Stimulated activated CD8-positive, alpha-beta memory T cell treated with anti-CD3 and anti-CD28 coated beads, Interleukin-12 subunit alpha, Interleukin-12 subunit beta, amount 100 ng/mL, for 4 hours (primary cell): ENCODE measurements at regions not wholly inside any gene's neighbourhood (a gene's known extent, or its start where the extent isn't known, plus 50 kb on each side); places are given as distances from the start of the nearest gene placed in this dataset.
"Not testable (repeated sequence)": the region's sequence is repeated elsewhere in the genome, so short reads cannot be mapped to it uniquely, and the experiment has no call there.

ENCODE experiments used
- DNase-seq: peaks from one replicate; pipeline ENCODE4 v3.0.0-alpha.2; 2020; ENCODE audit warnings: low read depth

DNA sequence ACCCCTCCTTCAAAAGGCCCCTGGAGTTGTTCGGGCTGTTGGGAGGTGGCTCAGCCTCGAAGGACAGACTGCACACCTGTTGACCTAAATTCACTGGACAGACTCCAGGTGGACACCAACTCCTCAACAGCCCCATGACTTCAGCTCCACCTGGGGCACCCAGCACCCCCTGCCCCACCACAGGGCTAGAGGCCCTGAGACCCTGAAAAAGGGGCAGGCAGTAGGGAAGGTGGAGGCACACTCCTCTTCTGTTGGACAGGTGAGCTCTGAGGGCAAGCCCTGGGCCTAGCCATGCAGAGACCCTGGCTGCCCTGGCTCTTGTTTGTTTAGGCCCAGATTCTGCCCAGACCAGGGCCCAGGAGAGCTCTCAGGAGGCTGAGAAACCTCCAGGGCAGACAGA, 409.7 kb upstream of the CAMK1G start:
- not testable (repeated sequence) for DNase-seq

DNA sequence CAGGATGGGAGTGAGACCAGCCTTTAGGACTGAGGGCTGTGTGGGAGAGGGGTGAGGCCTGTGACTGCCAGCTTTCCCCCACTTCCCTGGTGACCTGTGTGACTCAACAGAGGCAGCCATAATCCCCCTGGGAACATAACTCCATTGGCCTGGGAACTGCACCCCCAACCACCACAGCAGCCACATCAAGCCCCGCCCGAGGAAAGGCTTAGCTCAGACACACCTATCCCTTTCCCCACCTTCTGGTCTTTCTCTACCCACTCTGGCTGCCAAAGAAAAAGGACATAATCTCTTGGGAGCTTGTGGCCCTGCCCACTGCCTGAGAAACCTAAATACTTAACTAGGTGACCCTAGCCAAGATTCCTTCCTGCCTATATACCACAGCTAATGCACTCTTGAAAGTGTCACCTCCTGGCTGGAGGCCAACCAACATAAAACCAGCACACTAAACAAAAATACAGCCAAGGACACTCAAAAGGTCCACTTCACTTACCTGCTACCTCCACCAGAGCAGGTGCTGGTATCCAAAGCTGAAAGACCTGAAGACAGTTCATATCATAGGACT, 406.6 kb upstream of the CAMK1G start:
- no peak for DNase-seq

DNA sequence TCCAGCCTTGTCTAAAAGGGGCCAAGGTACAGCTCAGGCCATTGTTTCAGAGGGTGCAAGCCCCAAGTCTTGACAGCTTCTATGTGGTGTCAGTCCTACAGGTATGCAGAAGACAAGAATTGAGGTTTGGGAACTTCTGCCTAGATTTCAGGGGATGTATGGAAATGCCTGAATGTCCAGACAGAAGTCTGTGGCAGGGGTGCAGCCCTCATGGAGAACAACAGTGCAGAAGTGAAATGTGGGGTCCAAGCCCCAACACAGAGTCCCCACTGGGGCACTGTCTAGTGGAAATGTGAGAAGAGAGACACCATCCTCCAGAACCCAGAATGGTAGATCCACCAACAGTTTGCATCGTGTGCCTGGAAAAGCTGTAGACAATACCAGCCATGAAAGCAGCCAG, 400.3 kb upstream of the CAMK1G start:
- no peak for DNase-seq

DNA sequence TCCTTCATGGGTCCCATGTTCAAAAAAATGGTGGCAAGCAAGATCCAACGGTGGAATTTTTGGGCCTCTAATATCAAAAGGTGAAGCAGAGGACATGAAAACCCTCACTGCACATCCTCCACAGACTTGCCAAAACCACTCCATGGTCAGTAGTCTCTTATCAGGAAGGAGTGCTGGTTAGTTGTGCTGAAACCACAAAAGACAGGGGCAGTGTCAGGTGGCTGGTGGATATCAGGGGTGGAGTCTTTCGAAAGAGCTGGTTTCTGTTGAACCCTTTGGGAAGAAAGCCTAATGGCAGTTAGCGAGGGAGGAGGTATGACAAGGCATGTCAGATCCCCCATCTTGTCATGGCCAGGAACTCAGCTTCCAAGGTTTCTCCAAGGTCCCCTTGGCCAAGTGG, 395.9 kb upstream of the CAMK1G start:
- no peak for DNase-seq

GRCh38 chr1:209190591-209191261, 392.8 kb upstream of the CAMK1G start:
- no peak for DNase-seq

DNA sequence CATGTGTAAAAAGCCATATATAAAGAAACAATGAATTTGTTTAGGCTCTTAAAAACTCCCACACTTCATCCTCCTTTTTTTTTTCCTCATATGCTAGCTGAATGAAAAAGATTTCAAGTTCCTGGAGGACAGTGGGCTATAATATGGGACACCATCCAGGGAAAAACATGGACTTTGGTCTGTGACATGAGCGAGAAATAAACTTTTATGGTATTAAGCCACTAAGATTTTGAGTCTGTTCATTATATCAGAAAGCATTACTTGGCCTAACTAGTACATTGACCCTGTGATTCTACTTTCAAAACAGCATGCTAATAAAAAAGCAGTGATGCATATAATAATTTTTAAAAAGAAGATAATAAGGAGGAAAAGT, 392.3 kb upstream of the CAMK1G start:
- DNase-seq, result no peak

GRCh38 chr1:209196140-209196539, 387.4 kb upstream of the CAMK1G start:
- DNase-seq, result no peak

DNA sequence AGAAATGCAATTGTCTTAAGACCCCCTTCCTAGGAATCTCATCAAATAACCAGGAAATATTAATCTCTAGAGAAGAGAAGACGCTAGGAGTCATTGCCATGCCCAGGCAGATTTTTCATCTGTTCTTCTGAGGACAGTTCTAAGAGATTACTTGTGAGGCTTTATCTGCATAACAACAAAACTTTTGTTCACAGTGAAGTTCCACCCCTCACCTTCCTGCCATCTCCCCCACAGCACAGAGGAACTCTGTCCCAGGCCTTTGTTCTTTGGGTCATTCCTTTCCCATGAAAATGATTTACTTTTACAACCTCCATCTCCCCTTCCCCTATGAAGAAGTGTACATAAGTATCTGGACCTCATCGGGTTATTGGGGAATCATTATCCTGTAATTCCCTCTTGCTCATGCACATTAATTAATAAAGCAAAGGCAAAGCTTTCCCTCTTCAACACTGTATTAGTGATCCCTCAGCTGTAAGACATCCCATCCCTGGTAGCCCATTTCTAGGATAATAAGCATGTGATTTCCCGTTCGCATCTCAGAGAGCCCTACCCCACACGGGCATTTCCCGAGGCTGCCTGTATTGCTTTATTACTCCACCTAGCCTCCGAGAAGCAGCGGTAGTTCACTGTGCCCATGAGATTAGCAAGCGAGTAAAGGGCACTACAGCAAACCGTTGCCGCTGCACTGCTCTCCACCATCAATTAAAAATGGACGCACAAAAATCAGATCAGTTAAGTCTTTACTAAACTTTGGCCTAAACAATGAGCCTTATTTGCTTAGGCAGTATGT, 384.4 kb upstream of the CAMK1G start:
- DNase-seq, result no peak

DNA sequence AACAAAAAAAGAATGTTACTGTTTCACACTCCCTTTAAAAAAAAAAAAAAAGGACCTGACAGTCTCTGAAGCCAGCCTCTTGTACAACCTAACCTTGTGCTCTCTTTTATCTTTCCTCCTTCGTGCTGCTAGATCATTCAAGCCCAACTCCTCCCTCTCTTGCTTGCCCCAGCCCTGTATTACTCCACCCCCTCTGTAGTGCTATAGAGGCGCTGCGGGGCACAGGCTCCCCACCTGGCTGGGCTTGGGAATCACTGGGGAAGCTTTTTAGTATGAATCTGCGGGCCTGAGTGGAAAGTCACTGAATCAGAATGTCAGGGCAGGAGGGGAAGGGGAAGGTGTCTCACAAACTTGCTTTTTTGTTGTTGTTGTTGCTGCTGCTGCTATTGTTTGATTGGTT, 383.7 kb upstream of the CAMK1G start:
- DNase-seq, result no peak

DNA sequence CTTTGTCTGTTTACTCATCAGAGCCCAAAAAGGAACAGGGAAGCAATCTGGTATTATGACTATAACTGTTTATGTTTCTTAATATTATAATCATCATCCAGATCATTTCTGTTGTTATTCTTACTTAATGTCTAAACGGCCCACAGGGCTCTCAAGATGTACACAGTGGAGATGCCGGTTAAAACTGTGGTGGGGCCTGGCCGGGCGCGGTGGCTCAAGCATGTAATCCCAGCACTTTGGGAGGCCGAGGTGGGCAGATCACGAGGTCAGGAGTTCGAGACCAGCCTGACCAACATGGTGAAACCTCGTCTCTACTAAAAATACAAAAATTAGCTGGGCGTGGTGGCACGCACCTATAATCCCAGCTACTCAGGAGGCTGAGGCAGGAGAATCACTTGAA, 381.2 kb upstream of the CAMK1G start:
- DNase-seq, result not testable (repeated sequence)

DNA sequence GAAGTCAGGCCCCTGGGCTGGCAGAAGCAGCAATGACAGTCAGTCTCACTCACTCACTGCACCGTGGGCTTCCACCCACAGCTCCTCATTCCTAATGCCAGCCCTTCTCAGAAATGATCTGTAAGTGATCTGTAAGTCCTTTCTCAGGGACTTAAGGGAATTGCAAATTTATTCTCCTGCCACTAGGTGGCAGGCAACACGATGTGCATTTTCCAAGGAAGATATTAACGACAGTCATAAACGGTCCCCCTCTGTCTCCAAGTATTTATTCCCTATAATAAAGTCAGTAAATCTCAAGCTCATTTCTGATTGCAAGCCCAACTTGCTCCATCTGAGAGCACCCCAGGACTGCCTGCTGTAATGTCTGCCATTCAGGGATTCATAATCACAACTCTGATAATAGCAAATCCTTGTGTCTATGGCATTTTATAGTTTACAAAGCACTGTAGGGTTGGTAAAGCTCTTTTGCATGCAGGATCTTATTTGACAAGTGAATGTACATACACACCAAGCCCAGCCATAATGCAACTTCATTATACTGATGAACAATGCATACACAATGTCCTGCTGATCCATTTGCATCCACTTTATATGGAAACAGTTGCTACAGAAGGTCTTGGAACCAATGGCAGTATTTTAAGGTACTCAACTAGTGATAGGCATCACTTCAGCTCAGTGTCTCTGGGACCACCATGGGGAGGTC, 380.5 kb upstream of the CAMK1G start:
- DNase-seq, result no peak

DNA sequence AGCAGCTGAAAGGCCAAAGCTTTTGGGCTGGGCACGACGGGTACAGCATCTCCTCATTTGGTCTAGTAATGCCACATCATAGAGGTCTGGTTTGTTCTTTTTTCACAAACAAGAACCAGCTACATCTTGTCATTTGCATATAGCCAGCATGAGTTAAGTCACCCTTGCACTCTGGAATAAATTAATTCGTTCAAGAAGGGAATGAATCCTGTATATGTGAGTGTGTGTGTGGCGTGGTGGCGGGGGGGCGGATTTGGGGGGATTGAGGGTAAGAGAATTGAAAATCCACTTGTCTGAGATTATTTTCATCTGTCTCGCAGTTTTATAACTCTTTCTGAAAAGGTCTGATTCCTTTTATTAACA, 380.0 kb upstream of the CAMK1G start:
- no peak for DNase-seq

DNA sequence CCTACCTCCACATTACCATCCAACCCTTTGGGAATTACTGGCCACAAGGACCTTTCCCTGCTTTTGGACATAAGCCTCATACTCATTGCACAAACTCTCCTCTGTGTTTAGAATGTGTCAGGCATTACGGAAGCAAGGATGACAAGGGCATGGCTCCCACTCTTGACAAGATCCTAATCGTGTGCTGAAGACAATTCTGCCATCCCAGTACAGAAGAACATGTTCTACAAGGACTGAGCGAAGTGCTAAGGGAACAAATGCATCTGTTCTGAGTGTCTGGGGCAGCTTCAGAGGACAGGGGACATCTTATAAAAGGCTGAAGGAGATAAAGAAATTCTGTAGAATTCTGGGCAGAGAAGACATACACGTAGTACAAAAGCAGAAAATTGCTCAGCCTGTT, 378.5 kb upstream of the CAMK1G start:
- DNase-seq, result no peak

DNA sequence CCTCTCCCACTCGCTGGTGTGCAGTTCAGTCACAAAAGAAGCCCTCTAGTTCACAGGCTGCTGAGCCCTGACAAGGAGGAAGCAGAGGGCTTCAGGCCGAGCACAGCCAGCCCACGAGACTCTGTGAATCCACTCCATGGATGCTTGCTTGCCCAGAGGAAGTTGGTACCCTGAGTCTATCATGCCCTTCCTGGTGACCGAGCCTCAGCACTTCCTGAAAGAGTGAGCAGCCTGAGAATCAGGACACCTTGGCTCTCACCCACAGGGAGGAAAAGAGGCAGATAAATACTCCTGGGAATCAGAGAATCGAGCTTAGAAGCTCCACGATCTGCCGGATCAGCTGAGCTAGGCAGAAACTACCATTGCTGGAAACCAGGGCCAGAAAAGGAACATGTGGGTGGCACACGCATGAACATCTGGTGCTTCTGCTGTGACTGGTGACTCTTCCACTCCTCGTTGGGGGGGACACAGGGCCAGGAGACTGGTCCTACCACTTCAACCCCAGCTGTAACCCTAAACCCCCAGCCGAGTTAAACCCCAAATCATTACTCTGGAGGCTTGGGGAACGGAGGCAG, 376.3 kb upstream of the CAMK1G start:
- no peak for DNase-seq

DNA sequence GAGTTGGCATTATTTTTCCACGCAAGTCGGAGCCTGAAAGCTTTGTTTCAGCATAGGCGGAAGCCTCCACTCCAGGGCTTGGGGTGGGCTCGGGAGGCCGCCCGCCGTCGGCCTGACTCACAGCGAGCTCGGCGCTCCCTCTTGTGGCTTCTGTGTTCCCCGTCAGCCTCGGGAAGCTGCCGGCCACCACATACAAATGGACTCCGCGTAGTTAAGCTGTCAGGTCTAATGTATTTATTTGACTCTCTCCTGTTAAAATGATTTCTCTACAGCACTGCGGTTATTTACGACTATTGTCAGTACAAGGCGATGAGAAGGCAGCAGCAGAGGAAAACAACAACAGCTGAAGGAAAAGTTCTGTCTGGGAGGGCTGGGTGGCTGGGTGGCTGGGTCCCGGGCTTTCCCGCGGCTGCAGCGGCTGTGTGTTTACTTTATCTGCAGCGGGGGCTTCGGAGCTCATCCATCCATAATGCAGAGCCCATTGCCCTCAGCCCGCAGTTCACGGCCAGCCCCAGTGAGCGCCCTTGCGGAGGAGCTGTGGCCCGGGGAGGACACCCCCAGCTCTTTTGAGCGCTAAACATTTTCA, 375.7 kb upstream of the CAMK1G start:
- DNase-seq, result no peak

DNA sequence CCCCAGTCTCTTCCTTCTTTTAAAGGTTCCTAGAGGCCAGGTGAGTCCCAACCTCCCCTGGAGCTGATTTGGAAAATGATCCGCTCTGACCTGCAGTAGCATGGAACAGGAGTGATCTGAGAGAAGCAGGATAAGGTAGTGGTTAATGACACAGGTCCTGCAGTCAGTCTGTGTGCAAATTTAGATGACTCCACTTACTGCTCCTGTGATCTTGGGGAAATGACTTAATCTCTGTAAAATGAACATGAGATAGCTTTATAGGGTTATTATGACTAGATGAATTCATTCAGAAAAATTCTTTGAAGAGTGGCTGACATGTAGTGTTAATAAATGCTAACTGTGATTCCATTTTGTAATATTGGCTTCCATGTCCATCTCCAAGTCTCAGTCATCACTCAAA, 374.9 kb upstream of the CAMK1G start:
- no peak for DNase-seq

DNA sequence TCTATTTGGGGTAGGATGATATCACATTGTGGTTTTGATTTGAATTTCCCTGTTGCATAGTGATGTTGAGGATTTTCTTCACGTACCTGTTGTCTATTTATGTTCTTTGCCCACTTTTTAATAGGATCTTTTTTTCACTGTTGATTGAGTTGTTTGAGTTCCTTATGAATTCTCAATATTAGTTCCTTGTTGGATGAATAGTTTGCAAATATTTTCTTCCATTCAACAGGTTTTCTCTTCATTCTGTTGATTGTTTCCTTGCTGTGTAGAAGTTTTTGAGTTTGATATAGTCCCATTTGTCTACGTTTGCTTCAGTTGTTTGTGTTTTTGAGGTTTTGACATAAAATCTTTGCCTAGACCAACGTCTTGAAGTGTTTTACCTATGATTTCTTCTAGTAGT, 369.5 kb upstream of the CAMK1G start:
- no peak for DNase-seq

DNA sequence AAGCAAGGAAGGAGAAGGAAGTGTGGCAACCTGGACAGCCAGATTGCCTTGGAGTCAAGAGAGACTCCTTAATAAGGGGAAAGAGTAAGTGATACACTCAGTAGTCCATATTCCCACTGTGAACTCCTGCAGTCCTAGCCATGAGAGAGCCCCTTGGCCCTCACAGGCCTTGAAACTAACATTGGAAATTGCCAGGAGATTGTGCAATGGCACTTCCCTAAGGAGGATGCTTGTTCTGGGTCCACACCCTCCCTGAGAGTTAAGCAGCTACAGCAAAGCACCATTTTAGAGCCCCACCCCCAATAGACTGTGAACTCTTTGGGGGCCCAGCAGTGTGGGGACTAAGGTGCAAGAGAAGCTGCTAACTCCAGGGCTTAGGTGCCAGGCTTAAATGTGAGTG, 367.7 kb upstream of the CAMK1G start:
- no peak for DNase-seq

GRCh38 chr1:209218113-209218512, 365.4 kb upstream of the CAMK1G start:
- no peak for DNase-seq

- no peak for DNase-seq
Observed at GRCh38 chr1:209218981-209219380, 364.5 kb upstream of the CAMK1G start.

DNA sequence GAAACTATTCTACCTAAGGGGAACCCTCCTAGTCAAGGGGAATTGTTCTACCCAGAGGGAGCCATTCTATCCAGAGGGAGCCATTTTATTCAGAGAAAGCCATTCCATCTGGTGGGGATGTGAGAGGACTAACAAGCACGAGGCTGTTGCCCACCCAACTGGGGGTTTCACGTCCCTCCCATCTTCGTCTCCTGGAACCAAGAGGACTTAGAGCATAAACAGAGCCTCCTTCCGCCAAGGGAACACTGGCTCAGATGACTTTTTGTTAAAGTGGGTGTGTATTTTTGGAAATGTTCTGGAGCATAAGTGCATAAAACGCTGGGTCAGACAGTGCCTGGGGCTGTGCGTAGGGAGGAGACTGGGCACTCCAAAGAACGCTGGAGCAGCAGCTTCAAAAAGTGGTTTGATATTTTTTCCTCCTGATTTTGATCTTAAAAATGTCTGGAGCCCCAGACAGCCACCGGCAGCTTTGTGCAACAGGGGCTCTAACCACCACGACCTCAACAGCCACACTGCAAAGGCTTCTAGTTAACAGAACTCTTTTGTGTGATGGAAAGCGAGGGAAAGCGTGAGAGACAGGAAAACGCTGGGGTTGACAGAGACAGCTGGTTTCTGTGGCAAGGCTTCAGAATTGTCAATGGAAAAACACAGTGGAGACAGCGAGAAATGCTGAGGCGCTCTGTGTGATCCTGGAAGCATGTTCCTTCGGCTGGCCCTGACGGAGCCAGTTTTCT, 363.6 kb upstream of the CAMK1G start:
- no peak for DNase-seq

DNA sequence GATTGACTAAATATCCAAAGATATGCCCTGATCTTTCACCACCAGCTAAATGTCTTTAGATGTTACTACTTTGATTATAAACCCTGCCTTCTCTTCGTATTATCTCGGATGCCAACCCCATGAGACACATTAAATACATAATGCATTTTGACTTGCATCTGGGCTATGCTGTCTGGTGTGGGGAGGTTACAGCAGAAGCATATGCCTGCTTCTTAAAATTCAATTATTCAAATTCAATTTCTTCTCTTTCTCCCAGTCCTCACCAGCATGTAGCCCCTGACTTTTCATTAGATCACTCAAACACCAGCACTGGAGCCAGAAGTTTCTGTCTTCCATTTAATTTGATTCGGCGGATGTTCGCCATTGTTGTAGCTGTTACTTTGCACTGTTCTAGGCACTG, 360.7 kb upstream of the CAMK1G start:
- no peak for DNase-seq
